HG02610 (cell line): ENCODE measurements at regions not wholly inside any gene's neighbourhood (a gene's known extent, or its start where the extent isn't known, plus 50 kb on each side); places are given as distances from the start of the nearest gene placed in this dataset.
"Not testable (repeated sequence)": the region's sequence is repeated elsewhere in the genome, so short reads cannot be mapped to it uniquely, and the experiment has no call there.

Experiments used
- ATAC-seq: cut with Tn5 transposase; IDR thresholded peaks from one replicate; pipeline ENCODE4 v1.9.1; 2021; ENCODE audit warnings: mild to moderate bottlenecking, moderate library complexity; ENCODE audit not compliant: unreplicated experiment

- no peak for ATAC-seq
Measured at GRCh38 chr12:67716817-67717216, 68.3 kb downstream of the DYRK2 start.

DNA sequence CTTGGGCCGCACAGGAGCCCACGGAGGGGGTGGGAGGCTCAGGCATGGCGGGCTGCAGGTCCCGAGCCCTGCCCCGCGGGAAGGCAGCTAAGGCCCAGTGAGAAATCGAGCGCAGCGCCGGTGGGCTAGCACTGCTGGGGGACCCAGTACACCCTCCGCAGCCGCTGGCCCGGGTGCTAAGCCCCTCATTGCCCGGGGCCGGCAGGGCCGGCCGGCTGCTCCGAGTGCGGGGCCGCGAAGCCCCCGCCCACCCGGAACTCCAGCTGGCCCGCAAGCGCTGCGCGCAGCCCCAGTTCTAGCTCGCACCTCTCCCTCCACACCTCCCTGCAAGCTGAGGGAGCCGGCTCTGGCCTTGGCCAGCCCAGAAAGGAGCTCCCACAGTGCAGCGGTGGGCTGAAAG lies 70.8 kb downstream of the DYRK2 start:
- not testable (repeated sequence) for ATAC-seq

- ATAC-seq = no peak
Measured at GRCh38 chr12:67720351-67720856, 71.9 kb downstream of the DYRK2 start.

GRCh38 chr12:67721248-67721647 lies 72.7 kb downstream of the DYRK2 start:
- ATAC-seq = no peak

DNA sequence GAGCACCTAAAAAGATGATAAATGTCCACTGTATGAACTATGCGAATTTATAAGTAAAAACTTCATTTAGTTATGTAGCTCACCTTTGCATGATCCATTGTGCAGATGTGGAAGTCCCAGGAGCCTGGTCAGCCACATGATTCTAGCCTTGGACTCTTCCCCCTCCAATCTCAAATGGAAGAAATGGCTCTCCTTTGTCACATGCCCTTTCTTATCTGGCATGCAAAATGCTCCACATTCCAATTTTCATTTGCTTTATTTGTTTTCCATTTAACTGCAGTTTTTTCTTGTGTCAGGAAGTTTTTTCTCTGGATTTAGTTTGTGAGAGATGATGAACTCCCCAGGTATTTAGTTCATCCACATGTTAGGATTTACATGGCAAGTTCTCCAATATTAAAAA lies 73.8 kb downstream of the DYRK2 start:
- no peak for ATAC-seq

- no peak for ATAC-seq
Measured at GRCh38 chr12:67726868-67727267, 78.3 kb downstream of the DYRK2 start.

DNA sequence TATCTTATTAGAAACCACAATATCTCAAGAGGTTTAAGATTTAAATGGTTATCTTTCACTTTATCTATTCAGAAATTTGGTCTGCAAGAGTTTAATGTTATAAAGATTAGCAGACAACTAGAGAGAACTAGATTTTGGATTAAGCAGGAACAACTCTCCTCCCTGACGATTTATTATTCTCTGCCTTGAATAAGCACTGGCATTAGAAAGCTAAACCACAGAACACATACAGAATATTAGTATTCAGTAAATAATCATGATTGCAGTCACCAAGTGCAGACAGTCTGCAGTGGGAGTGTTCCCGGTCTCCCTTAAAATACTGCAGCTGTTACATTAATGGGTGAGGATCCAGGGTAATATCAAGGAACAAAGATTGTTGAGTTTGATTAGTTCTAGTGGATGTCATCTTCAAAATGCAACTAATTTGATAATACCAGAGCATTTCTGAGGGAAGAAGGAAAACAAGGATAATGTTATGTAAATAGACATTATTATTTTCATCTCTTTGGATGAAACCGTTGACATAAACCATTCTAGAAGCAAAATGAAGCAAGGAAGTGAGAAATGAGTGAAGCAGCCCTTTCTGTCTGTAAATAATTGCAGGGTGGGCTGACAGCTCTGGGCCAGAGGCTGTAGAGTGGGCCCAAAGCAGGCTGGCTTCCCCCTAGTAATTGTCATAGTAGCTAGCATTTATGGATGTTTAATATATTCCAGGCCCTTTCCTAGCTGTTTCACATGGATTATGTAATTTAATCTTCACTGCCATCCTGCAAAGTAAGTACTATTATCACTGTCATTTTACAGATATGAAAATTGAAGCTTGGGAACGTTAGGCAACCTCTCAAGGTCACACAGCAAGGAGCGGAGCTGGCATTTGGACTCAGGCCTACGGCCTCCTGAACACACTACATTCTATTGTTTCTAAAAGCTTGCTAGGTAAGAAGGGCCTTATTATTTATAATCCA lies 79.4 kb downstream of the DYRK2 start:
- ATAC-seq = no peak

DNA sequence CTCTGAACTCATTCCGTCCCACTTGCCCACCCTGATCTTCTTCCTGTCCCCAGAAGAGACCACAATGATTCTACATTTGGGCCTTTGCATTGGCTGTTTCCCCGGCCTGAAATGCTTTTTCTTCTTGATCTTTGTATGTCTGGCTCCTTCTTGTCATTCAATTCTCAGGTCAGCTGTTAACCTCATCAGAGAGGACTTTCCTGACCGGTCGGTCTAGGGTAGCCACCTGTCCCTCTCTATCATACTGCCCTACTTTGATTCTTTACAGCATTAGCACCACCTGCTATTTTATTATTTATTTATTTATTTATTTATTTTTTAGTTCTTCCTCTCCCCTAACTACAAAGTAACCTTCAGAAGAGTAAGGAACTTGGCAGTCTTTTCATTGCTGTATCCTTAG lies 84.3 kb downstream of the DYRK2 start:
- ATAC-seq = no peak

- ATAC-seq = no peak
Measured at GRCh38 chr12:67735868-67736267, 87.3 kb downstream of the DYRK2 start.

GRCh38 chr12:67740711-67741110 lies 92.2 kb downstream of the DYRK2 start:
- ATAC-seq = no peak

GRCh38 chr12:67741270-67741669 lies 92.7 kb downstream of the DYRK2 start:
- no peak for ATAC-seq

DNA sequence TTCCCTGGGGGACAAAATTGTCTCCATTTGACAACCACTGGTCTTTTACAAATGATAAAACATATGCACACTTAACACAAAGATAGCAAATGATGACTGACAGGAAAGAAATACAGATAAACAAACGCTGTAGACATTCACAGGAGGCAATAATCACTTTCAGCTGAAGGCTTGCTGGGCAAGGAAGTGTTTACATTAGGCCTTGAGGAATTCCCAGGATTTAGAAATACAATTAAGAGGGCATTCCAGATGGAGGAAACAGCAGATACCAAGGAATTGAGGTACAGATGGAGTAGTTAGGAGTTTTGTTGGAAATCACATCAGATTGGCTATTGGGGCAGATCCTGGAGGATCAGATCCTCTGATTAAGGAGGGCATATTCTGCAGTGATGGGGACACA lies 93.9 kb downstream of the DYRK2 start:
- ATAC-seq = no peak

DNA sequence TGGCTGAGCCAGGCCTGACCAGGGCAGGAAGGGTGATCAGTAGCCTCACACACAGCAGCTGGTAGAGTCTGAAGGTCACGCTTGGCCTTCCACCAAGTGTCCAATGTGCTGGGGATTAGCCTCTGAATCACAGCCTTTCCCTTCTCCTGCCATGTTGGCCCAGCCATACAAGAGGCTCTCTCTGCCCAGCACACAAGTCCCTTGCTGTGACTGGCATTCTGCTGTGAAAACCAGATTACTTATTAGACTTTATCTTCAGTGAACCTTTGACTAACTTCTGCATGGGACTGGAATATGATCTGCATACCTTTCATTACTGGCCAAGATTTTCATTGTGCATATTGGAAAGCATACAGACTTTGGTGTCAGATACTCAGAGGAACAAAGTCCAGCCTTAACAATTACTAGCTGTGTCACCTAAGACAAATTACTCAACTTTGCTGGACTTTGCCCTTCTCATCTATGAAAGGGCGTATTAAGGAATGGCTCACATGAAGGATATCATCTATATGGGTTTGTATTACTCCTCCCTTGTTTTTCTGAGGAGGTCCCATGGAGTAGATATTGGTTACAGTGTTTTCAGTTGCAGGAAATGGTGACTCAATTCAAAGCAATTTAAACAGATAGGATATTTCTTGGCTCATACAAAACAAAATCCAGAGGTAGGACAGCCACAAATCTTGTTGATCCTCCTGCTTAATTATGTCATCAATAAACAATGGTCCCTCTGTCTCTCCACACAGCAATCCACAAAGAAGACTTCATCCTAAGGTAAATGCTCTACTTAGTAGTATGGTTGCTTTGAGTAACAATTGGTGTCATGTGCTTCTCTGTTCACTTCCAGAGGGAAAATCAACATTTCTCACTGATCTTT lies 99.6 kb downstream of the DYRK2 start:
- ATAC-seq = no peak

GRCh38 chr12:67748743-67749040 lies 100.1 kb downstream of the DYRK2 start:
- ATAC-seq = no peak

- no peak for ATAC-seq
Measured at GRCh38 chr12:67750513-67751183, 102.1 kb downstream of the DYRK2 start.

- no peak for ATAC-seq
Measured at GRCh38 chr12:67751381-67751928, 102.9 kb downstream of the DYRK2 start.

- ATAC-seq = no peak
Measured at GRCh38 chr12:67752226-67752732, 103.7 kb downstream of the DYRK2 start.

- no peak for ATAC-seq
Measured at GRCh38 chr12:67754933-67755697, 106.6 kb downstream of the DYRK2 start.

GRCh38 chr12:67757651-67758050 lies 109.1 kb downstream of the DYRK2 start:
- ATAC-seq = no peak

GRCh38 chr12:67758119-67758518 lies 109.6 kb downstream of the DYRK2 start:
- peak; percentile 91 for ATAC-seq
